Breast epithelium (tissue), 3 donors: ENCODE measurements at regions not wholly inside any gene's neighbourhood (a gene's known extent, or its start where the extent isn't known, plus 50 kb on each side); places are given as distances from the start of the nearest gene placed in this dataset.

Experiments
- POLR2A ChIP-seq: fragments of 450-650 bp; IDR thresholded peaks from one replicate; pipeline ENCODE4 v1.6.1; 2016; ENCODE audit warnings: antibody characterized with exemption, mild to moderate bottlenecking, moderate library complexity
- POLR2AphosphoS5 ChIP-seq, 3 donors: sonication (generic); formaldehyde crosslinking; IDR thresholded peaks; one replicate each; pipeline ENCODE4 v1.6.1; 2017; ENCODE audit warnings: antibody characterized with exemption in 3 of 3
- TF ChIP-seq, protein P1 (sequence below), 3 donors: fragments of 450-650 bp; IDR thresholded peaks; one replicate each; pipeline ENCODE4 v1.5.1; 2016 to 2017; ENCODE audit warnings: antibody characterized with exemption in 3 of 3, mild to moderate bottlenecking in 3 of 3, moderate library complexity in 3 of 3

DNA sequence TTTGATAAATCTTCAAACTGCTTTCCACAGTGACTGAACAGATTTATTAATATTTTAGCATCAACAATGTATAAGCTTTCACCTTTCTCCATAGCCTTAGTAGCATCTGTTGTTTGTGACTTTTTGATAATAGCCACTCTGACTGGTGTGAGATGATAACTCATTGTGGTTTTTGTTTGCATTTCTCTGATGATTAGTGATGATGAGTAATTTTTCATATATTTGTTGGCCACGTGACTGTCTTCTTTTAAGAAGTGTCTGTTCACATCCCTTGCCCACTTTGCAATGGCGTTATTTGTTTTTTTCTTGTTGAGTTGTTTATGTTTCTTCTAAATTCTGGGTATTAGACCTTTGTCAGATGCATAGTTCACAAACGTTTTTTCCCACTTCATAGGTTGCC lies 952.9 kb downstream of the TRIB2 start:
- TF ChIP-seq, protein P1, sequence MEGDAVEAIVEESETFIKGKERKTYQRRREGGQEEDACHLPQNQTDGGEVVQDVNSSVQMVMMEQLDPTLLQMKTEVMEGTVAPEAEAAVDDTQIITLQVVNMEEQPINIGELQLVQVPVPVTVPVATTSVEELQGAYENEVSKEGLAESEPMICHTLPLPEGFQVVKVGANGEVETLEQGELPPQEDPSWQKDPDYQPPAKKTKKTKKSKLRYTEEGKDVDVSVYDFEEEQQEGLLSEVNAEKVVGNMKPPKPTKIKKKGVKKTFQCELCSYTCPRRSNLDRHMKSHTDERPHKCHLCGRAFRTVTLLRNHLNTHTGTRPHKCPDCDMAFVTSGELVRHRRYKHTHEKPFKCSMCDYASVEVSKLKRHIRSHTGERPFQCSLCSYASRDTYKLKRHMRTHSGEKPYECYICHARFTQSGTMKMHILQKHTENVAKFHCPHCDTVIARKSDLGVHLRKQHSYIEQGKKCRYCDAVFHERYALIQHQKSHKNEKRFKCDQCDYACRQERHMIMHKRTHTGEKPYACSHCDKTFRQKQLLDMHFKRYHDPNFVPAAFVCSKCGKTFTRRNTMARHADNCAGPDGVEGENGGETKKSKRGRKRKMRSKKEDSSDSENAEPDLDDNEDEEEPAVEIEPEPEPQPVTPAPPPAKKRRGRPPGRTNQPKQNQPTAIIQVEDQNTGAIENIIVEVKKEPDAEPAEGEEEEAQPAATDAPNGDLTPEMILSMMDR (IDR thresholded peaks at IDR 0.05), result no peak
- TF ChIP-seq POLR2A (no peak), POLR2AphosphoS5 (IDR thresholded peaks at IDR 0.05) (no peak)
